WI38 (cell line): ENCODE measurements at regions not wholly inside any gene's neighbourhood (a gene's known extent, or its start where the extent isn't known, plus 50 kb on each side); places are given as distances from the start of the nearest gene placed in this dataset.
"Not testable (repeated sequence)": the region's sequence is repeated elsewhere in the genome, so short reads cannot be mapped to it uniquely, and the experiment has no call there.

Experiments
- H3K4me3 ChIP-seq: 2 replicates; pipeline ENCODE4 v1.5.1; 2011; ENCODE audit warnings: low read depth, mild to moderate bottlenecking, control low read depth, low read length
- TF ChIP-seq, protein P1 (sequence below): IDR thresholded peaks from 2 replicates; pipeline ENCODE4 v1.5.1; 2012; ENCODE audit warnings: low read depth, mild to moderate bottlenecking, control low read depth, low read length

GRCh38 chr4:19224820-19225219, 1026.9 kb upstream of the SLIT2 start:
- TF ChIP-seq, protein P1, sequence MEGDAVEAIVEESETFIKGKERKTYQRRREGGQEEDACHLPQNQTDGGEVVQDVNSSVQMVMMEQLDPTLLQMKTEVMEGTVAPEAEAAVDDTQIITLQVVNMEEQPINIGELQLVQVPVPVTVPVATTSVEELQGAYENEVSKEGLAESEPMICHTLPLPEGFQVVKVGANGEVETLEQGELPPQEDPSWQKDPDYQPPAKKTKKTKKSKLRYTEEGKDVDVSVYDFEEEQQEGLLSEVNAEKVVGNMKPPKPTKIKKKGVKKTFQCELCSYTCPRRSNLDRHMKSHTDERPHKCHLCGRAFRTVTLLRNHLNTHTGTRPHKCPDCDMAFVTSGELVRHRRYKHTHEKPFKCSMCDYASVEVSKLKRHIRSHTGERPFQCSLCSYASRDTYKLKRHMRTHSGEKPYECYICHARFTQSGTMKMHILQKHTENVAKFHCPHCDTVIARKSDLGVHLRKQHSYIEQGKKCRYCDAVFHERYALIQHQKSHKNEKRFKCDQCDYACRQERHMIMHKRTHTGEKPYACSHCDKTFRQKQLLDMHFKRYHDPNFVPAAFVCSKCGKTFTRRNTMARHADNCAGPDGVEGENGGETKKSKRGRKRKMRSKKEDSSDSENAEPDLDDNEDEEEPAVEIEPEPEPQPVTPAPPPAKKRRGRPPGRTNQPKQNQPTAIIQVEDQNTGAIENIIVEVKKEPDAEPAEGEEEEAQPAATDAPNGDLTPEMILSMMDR: no peak; the same call in 1 of the 2 replicates
- no peak overlapping the region for H3K4me3 ChIP-seq

DNA sequence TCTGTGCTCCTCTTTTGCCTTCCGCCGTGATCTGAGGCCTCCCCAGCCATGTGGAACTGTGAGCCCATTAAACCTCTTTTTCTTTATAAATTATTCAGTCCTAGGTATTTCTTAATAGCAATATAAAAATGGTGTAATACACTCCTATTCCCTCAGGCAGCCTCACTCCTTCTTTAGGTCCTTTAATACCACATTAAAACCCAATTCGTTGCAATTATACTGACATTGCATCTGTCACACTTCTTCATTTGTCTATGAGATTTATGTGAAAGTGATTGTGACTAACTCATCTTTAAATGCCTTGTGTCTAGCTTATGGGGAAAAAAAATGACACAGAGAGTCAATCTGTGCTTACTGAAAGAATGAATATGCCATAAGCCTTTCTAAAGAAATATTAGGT, 1035.2 kb upstream of the SLIT2 start:
- TF ChIP-seq, protein P1: no peak
- no peak overlapping the region for H3K4me3 ChIP-seq

DNA sequence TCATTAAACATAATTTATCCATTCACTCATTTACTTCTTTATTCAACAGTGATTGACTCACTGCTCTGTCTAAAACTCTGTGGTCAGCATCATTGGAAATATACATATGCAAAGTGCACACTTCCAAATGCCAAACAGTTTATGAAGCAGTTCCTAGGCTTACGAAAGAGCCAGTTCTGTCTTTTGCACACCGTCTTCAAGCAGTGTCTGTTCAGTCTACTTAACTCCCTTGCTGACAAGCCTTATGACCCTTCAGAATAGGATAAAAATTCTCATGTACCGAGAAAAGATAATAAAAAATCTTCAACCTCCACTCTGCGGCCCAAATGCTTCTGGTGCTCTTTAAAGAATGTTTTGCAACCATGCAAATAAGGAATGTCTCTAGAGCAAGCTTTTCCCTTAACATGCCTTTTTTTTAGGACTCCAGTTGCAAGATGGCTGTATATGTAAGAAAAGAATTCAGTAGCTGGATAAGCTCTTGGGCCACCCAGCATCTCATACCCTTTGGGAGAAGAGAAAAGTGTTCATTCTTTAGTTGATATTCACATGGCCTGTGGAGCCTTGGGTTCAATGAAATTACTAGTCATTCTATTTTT, 1037.0 kb upstream of the SLIT2 start:
- no peak overlapping the region for H3K4me3 ChIP-seq
- TF ChIP-seq, protein P1: no peak

DNA sequence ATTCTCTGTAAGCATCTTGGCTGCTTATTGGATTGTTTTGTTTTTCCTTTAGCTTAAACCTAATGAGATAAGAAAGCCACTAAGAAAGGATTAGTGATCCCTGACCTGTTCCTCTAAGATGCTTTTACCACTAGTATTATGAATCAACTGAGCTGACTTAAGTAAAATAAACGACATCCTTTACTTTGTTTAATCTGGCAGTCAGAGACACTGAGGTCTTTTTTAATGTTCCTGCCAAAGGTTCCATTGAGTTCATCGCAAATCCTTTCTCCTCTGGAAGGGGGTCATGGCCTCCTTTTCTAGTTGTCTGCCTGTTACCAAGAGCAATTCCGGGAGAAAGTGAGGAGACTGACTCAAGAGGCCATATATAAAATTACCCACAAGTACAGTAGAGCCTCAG, 1038.3 kb upstream of the SLIT2 start:
- TF ChIP-seq, protein P1: no peak
- H3K4me3 ChIP-seq: no peak overlapping the region

GRCh38 chr4:19205853-19206252, 1045.9 kb upstream of the SLIT2 start:
- H3K4me3 ChIP-seq: no peak overlapping the region
- TF ChIP-seq, protein P1: no peak

GRCh38 chr4:19197838-19198237, 1053.9 kb upstream of the SLIT2 start:
- not testable (repeated sequence) for H3K4me3 ChIP-seq

GRCh38 chr4:19195696-19196095, 1056.0 kb upstream of the SLIT2 start:
- TF ChIP-seq, protein P1: no peak
- no peak overlapping the region for H3K4me3 ChIP-seq

DNA sequence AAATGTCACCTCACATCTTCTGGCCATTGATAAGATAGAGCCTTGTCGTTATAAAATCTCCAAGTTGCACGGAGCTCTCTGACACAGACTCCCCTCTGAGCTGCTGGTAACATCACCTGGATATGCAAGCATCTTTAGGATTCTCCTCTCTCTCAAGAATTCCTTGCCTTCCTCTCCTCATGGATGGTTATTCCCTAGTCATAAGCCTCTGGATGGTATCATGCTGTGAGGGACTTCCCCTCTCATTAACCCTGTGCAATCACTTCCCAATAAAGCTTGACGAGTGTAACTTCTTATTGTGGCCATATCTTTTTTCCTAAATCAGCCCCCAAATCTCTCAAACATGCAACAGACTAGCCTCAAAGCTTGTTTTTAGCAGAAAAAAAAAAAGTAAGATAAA, 1057.0 kb upstream of the SLIT2 start:
- no peak overlapping the region for H3K4me3 ChIP-seq
- TF ChIP-seq, protein P1: no peak
